ENCODE measurements at regions not wholly inside any gene's neighbourhood (a gene's known extent, or its start where the extent isn't known, plus 50 kb on each side); places are given as distances from the start of the nearest gene placed in this dataset.

GRCh38 chr10:130655313-130656186, 519.4 kb downstream of the GLRX3 start:
- Histone ChIP-seq H3K27me3 (ENCODE audit: low read depth, low read length) (no peaks in the 10 kb centered on the region), H3K4me1 (ENCODE audit: low read length) (no peaks in the 10 kb centered on the region), H3K79me2 (ENCODE audit: low read length) (no peaks in the 10 kb centered on the region), H3K4me3 (ENCODE audit: low read length) (no peak overlapping the region), H3K4me2 (ENCODE audit: low read length) (no peak overlapping the region), H3K27ac (ENCODE audit: low read length) (no peak overlapping the region), H3K9me3 (ENCODE audit: insufficient read depth, low read length) (no peaks in the 10 kb centered on the region), H3K36me3 (replicated peaks; ENCODE audit: low read depth, low read length) (no peaks in the 10 kb centered on the region), H3K9ac (ENCODE audit: low read length) (no peak overlapping the region), H4K20me1 (ENCODE audit: insufficient read depth, low read length) (no peaks in the 10 kb centered on the region), H2AFZ (ENCODE audit: low read depth, low read length) (no peak overlapping the region)
- TF ChIP-seq CTCF (IDR thresholded peaks at IDR 0.05; ENCODE audit: low read depth, low read length), result no peak
- no peak for TF ChIP-seq EZH2phosphoT487 (IDR thresholded peaks at IDR 0.05; ENCODE audit: low read depth)

- no peaks in the 10 kb centered on the region for H3K27me3 ChIP-seq (ENCODE audit: low read depth, low read length)
- H3K27ac ChIP-seq (ENCODE audit: low read length), result no peak overlapping the region
- H3K36me3 ChIP-seq (replicated peaks; ENCODE audit: low read depth, low read length), result no peaks in the 10 kb centered on the region
- H2AFZ ChIP-seq (ENCODE audit: low read depth, low read length), result no peak overlapping the region
- no peaks in the 10 kb centered on the region for H3K9me3 ChIP-seq (ENCODE audit: insufficient read depth, low read length)
- H3K4me1 ChIP-seq (ENCODE audit: low read length), result no peaks in the 10 kb centered on the region
- no peak for TF ChIP-seq CTCF (IDR thresholded peaks at IDR 0.05; ENCODE audit: low read depth, low read length)
- TF ChIP-seq EZH2phosphoT487 (IDR thresholded peaks at IDR 0.05; ENCODE audit: low read depth), result no peak
- no peak overlapping the region for H3K4me3 ChIP-seq (ENCODE audit: low read length)
- H3K79me2 ChIP-seq (ENCODE audit: low read length), result no peaks in the 10 kb centered on the region
- no peak overlapping the region for H3K4me2 ChIP-seq (ENCODE audit: low read length)
- no peak overlapping the region for H3K9ac ChIP-seq (ENCODE audit: low read length)
- no peaks in the 10 kb centered on the region for H4K20me1 ChIP-seq (ENCODE audit: insufficient read depth, low read length)
These were observed 520.0 kb downstream of the GLRX3 start for GRCh38 chr10:130656187-130656575.

DNA sequence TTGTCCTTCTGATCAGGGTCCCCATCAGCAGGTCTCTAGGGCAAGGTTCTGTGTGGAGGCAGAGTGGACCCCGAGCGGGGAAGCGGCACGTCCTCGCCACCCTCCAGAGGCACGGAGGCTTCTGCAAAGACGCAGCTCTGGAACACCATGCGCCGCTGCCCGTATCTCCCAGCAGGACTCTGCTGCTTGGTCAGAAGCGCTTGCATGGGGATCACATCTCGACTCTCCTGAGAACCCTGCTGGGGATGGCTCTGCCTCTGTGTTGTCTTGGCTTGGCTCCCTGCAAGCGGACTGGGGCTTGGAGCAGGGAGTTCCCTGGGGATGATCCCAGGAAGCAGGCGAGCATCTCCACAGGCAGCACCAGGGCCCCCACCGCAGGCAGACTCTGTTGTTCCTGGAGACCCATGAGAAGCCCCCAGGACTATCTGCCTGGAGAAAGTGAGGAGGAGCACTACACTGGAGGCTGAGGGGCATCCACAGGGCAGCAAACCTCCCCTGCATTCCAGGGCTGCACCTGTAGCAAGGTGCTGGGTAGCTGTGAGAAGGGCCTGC, 520.5 kb downstream of the GLRX3 start:
- Histone ChIP-seq H3K4me3 (ENCODE audit: low read length) (no peak overlapping the region), H3K27ac (ENCODE audit: low read length) (no peak overlapping the region), H3K36me3 (replicated peaks; ENCODE audit: low read depth, low read length) (no peaks in the 10 kb centered on the region), H3K79me2 (ENCODE audit: low read length) (no peaks in the 10 kb centered on the region), H3K4me2 (ENCODE audit: low read length) (no peak overlapping the region), H3K9ac (ENCODE audit: low read length) (no peak overlapping the region), H3K9me3 (ENCODE audit: insufficient read depth, low read length) (no peaks in the 10 kb centered on the region), H3K4me1 (ENCODE audit: low read length) (no peaks in the 10 kb centered on the region), H2AFZ (ENCODE audit: low read depth, low read length) (no peak overlapping the region), H3K27me3 (ENCODE audit: low read depth, low read length) (no peaks in the 10 kb centered on the region), H4K20me1 (ENCODE audit: insufficient read depth, low read length) (no peaks in the 10 kb centered on the region)
- no peak for TF ChIP-seq EZH2phosphoT487 (IDR thresholded peaks at IDR 0.05; ENCODE audit: low read depth)
- no peak for TF ChIP-seq CTCF (IDR thresholded peaks at IDR 0.05; ENCODE audit: low read depth, low read length)

DNA sequence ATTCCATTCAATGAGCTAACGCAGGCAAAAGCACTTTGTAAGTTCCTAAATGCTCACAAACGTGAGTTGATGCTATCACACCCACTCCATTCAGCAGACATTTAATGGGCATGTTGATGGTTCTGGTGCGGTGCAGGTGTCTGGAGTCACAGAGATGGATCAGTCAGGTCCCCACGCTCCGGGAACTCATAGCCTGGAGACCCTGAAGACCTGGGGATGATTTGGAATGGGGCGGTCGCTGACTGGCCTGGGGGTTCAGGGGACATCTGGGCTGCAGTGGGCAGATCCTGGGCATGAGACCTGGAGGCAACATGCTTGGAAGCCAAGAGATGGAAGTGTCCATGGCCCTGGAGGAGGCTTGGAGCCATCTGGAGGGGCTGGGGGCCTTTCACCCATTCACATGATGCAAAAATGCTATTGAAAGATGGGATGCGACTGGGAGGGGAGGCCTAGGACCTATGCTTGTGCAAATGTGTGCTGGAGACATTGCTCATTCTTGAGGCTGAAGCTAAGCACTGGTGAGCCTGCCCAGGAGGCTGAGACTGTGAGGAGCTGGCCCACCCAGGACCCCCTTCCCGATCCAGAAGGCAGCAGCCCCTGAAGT, 522.6 kb downstream of the GLRX3 start:
- H3K27me3 ChIP-seq (ENCODE audit: low read depth, low read length), result no peaks in the 10 kb centered on the region
- no peaks in the 10 kb centered on the region for H3K36me3 ChIP-seq (replicated peaks; ENCODE audit: low read depth, low read length)
- no peak overlapping the region for H3K4me2 ChIP-seq (ENCODE audit: low read length)
- H3K4me1 ChIP-seq (ENCODE audit: low read length), result no peaks in the 10 kb centered on the region
- H3K4me3 ChIP-seq (ENCODE audit: low read length), result no peak overlapping the region
- no peak overlapping the region for H3K27ac ChIP-seq (ENCODE audit: low read length)
- no peaks in the 10 kb centered on the region for H4K20me1 ChIP-seq (ENCODE audit: insufficient read depth, low read length)
- H3K9me3 ChIP-seq (ENCODE audit: insufficient read depth, low read length), result no peaks in the 10 kb centered on the region
- no peak overlapping the region for H2AFZ ChIP-seq (ENCODE audit: low read depth, low read length)
- H3K79me2 ChIP-seq (ENCODE audit: low read length), result no peaks in the 10 kb centered on the region
- no peak for TF ChIP-seq CTCF (IDR thresholded peaks at IDR 0.05; ENCODE audit: low read depth, low read length)
- TF ChIP-seq EZH2phosphoT487 (IDR thresholded peaks at IDR 0.05; ENCODE audit: low read depth), result no peak
- no peak overlapping the region for H3K9ac ChIP-seq (ENCODE audit: low read length)

All from OCI-LY3 (cell line).